Astrocyte of the cerebellum (primary cell): ENCODE measurements at regions not wholly inside any gene's neighbourhood (a gene's known extent, or its start where the extent isn't known, plus 50 kb on each side); places are given as distances from the start of the nearest gene placed in this dataset.

Source experiments
- DNase-seq: peaks from one replicate; pipeline ENCODE4 v3.0.0-alpha.2; 2011; ENCODE audit warnings: low read depth
- H3K4me3 ChIP-seq: 2 replicates; pipeline ENCODE4 v1.5.1; 2011; ENCODE audit warnings: mild to moderate bottlenecking, low read depth, low read length, moderate library complexity
- in situ Hi-C: cut with HindIII; loops from 2 replicates; pipeline ENCODE4 v1.10.0; 2017; ENCODE audit warnings: low sequenced_read_pairs
- TF ChIP-seq, protein P1 (sequence below): IDR thresholded peaks from 2 replicates; pipeline ENCODE4 v1.5.1; 2012; ENCODE audit warnings: low read length, low read depth, moderate library complexity, mild to moderate bottlenecking; ENCODE audit errors: missing control alignments

DNA sequence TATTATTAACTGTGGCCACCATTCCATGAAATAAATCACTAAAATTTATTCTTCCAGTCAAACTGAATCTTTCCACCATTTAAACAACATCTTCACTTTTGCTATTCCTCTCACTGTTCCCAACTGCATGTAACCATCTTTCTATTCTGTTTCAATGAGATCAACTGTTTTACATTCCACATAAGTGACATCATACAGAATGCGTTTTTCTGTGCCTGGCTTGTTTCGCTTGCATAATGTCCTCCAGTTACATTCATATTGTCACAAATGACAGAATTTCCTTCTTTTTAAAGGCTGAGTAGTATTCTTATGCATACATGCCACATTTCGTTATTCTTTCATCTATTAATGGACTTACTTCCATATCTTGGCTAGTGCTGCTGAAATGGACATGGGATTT, 738.2 kb downstream of the SEMA5A start:
- no peak overlapping the region for H3K4me3 ChIP-seq
- in situ Hi-C loops = no loop called here
- no peak for DNase-seq
- TF ChIP-seq, protein P1, sequence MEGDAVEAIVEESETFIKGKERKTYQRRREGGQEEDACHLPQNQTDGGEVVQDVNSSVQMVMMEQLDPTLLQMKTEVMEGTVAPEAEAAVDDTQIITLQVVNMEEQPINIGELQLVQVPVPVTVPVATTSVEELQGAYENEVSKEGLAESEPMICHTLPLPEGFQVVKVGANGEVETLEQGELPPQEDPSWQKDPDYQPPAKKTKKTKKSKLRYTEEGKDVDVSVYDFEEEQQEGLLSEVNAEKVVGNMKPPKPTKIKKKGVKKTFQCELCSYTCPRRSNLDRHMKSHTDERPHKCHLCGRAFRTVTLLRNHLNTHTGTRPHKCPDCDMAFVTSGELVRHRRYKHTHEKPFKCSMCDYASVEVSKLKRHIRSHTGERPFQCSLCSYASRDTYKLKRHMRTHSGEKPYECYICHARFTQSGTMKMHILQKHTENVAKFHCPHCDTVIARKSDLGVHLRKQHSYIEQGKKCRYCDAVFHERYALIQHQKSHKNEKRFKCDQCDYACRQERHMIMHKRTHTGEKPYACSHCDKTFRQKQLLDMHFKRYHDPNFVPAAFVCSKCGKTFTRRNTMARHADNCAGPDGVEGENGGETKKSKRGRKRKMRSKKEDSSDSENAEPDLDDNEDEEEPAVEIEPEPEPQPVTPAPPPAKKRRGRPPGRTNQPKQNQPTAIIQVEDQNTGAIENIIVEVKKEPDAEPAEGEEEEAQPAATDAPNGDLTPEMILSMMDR = no peak

DNA sequence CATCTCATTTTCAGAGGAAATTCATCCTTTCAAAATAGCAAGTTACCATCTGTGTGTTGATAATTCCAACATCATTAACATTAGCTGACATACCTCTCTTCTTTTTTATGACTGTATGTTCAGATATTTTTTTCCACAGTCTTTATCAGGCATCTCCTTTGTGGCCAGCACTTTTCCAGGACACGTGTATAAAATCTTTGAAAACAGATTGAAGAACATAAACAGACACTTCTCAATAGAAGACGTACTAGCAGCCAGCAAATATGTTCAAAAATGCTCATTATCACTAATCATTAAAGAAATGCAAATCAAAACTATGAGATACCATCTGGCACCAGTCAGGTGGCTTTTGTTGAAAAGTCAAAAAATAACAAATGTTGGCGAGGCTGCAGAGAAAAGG, 734.3 kb downstream of the SEMA5A start:
- DNase-seq = no peak
- H3K4me3 ChIP-seq = no peak overlapping the region
- in situ Hi-C loops = no loop called here
- TF ChIP-seq, protein P1 = no peak

DNA sequence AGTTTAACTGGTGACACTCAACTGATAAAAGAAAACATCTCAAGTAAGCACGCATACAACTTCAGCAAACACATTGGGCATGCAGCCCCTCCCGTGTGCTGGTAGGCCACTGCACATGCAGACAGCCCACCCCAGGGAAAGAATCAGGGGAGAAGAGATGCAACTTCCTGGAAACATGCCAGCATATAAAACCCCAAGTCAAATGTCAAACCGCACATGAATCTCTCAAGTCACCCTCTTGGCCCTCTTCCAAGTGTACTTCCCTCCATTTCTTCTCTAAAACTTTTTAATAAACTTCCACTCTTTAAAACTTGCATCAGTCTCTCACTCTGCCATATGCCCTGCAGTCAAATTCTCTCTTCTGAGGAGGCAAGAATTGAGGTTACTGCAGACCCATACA, 732.7 kb downstream of the SEMA5A start:
- TF ChIP-seq, protein P1 = no peak
- no peak for DNase-seq
- in situ Hi-C loops = no loop called here

DNA sequence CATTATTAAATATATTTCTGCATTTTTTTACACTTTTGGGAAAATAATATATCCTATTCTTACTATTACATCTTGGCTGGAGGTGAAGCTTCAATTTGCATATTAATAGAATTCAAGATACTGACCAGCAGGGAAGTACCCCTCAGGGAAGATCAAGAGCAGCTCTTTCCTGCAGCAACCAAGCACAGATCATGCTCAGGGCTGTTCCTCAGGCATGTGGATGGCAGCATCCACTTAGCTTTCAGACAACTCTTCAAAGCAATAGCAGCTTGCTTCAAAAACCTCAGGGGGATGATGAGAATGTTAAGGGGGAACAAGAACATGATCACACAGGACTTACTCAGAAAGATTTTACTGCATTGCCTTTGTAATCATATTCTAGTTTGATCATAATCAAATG, 731.8 kb downstream of the SEMA5A start:
- in situ Hi-C loops = no loop called here
- no peak for DNase-seq
- no peak overlapping the region for H3K4me3 ChIP-seq
- TF ChIP-seq, protein P1 = no peak

More for the DNA sequence above, 732.7 kb downstream of the SEMA5A start:
- no peak overlapping the region for H3K4me3 ChIP-seq

DNA sequence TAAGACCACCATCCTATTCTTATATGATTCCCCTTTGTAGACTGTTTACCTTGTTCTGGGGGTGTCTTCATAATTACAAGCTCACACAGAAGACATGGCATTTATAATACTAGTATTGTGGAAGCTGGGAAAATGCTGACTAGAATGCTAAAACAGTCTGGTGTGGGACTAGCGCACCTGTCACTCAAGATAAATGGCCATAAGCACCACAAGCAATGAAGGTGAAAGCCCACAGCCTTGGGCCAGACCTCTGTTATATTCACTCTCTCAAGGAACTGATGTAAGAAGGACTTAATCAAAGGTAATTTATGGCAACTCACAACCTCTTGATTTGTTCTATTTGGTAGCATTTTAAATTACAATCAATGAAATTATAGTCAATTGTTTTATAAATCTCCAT, 721.5 kb downstream of the SEMA5A start:
- no peak for DNase-seq
- H3K4me3 ChIP-seq = no peak overlapping the region
- in situ Hi-C loops = no loop called here
- TF ChIP-seq, protein P1 = no peak

DNA sequence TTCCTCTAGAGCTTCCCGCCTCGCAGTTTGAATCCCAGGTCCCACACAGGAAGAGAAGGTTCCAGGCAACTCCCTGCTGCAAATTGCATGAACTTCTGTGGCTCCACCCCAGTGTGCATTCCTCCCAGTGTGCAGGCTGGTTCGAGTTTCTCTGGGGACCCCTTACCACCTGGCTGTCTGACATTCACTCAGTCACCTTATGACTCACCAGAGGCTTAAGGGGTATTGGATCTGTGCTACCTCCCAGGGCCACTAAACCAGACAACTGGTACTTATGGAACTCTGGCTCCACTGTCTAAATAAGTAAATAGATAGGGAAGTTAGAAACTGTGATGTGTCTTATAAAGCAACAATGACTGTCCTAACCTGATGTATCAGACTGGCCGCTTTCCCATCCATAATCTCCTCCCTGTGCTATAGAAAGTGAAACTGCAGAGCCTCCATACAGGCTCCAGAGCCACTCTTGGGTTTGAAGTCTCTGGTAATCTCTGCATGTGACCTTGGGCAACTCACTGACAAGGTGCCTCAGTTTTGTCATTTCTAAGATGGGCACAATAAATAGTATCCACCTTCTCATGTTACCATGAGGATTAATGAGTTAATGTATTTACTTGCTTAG, 720.6 kb downstream of the SEMA5A start:
- no peak overlapping the region for H3K4me3 ChIP-seq
- DNase-seq = no peak
- TF ChIP-seq, protein P1 = no peak
- in situ Hi-C loops = no loop called here
